ENCODE measurements at regions not wholly inside any gene's neighbourhood (a gene's known extent, or its start where the extent isn't known, plus 50 kb on each side); places are given as distances from the start of the nearest gene placed in this dataset.
"Not testable (repeated sequence)": the region's sequence is repeated elsewhere in the genome, so short reads cannot be mapped to it uniquely, and the experiment has no call there.

DNA sequence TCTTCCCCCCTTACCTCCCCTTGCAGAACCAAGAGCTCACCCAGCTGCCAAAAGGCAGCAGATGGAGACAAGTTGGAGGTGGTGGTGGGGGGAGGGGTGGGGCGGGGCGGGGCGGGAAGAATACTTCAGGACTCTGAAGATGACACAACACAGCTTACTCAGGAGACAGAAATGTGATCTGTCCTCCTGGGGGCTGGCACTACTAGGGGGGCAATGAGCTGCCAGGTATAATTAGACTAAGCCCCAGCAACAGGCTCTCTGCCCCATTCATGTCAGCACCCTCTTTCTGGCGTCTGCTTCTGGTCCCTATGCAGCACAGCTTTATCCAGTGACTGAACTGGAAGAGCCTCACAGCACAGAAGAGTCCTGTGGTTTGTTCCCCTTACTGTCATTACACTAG is 407.0 kb downstream of the MED13L start:
- H3K4me3 ChIP-seq (ENCODE audit: low read depth, low read length) = no peak overlapping the region
- TF ChIP-seq, protein P1, sequence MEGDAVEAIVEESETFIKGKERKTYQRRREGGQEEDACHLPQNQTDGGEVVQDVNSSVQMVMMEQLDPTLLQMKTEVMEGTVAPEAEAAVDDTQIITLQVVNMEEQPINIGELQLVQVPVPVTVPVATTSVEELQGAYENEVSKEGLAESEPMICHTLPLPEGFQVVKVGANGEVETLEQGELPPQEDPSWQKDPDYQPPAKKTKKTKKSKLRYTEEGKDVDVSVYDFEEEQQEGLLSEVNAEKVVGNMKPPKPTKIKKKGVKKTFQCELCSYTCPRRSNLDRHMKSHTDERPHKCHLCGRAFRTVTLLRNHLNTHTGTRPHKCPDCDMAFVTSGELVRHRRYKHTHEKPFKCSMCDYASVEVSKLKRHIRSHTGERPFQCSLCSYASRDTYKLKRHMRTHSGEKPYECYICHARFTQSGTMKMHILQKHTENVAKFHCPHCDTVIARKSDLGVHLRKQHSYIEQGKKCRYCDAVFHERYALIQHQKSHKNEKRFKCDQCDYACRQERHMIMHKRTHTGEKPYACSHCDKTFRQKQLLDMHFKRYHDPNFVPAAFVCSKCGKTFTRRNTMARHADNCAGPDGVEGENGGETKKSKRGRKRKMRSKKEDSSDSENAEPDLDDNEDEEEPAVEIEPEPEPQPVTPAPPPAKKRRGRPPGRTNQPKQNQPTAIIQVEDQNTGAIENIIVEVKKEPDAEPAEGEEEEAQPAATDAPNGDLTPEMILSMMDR (IDR thresholded peaks at IDR 0.05; ENCODE audit: control insufficient read depth, extremely low read depth, insufficient read depth) = no peak
- DNase-seq (ENCODE audit: low read depth) = no peak

- DNase-seq (ENCODE audit: low read depth) = no peak
- no peak overlapping the region for H3K4me3 ChIP-seq (ENCODE audit: low read depth, low read length)
- TF ChIP-seq, protein P1 (IDR thresholded peaks at IDR 0.05; ENCODE audit: control insufficient read depth, extremely low read depth, insufficient read depth) = no peak
Observed at GRCh38 chr12:115870021-115870420, 407.5 kb downstream of the MED13L start.

DNA sequence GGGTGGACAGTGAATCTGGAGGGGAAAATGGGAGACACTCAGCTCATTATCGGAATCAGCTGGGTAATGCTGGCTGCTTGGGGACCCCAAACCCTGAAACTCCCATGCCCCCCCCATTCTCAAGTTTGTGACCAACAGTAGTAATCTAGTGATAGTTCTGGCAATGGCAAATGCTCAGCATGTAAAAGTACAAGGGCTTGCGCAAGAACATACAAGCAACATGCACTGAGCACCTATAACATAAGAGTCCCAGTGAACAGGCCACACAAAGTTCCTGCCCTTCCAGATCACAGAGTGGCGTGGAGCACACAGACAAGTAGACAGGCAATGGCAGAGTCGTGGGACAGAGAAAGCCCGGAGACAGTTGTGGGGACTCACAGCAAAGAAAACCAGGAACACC is 407.9 kb downstream of the MED13L start:
- no peak for DNase-seq (ENCODE audit: low read depth)
- TF ChIP-seq, protein P1 (IDR thresholded peaks at IDR 0.05; ENCODE audit: control insufficient read depth, extremely low read depth, insufficient read depth) = no peak
- no peak overlapping the region for H3K4me3 ChIP-seq (ENCODE audit: low read depth, low read length)

GRCh38 chr12:115868624-115869023 is 408.9 kb downstream of the MED13L start:
- H3K4me3 ChIP-seq (ENCODE audit: low read depth, low read length) = no peak overlapping the region
- TF ChIP-seq, protein P1 (IDR thresholded peaks at IDR 0.05; ENCODE audit: control insufficient read depth, extremely low read depth, insufficient read depth) = no peak
- no peak for DNase-seq (ENCODE audit: low read depth)

DNA sequence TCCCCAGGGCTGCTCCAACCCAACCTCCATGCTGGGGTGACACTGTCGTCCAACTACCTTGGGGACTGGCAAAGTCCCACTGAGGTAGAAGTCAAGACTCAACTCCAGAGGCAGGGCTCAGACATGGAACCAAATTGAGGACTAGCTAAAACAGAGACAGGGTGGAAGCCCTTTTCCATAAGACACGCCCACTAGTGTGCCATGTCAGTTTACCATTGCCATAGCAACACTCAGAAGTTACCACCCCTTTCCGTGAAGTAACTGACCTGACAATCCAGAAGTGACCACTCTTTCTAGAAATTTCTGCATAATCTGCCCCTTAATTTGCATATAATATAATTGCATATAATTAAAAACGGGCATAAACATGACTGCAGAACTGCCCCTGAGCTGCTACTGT is 409.6 kb downstream of the MED13L start:
- TF ChIP-seq, protein P1 (IDR thresholded peaks at IDR 0.05; ENCODE audit: control insufficient read depth, extremely low read depth, insufficient read depth) = no peak
- no peak for DNase-seq (ENCODE audit: low read depth)
- no peak overlapping the region for H3K4me3 ChIP-seq (ENCODE audit: low read depth, low read length)

DNA sequence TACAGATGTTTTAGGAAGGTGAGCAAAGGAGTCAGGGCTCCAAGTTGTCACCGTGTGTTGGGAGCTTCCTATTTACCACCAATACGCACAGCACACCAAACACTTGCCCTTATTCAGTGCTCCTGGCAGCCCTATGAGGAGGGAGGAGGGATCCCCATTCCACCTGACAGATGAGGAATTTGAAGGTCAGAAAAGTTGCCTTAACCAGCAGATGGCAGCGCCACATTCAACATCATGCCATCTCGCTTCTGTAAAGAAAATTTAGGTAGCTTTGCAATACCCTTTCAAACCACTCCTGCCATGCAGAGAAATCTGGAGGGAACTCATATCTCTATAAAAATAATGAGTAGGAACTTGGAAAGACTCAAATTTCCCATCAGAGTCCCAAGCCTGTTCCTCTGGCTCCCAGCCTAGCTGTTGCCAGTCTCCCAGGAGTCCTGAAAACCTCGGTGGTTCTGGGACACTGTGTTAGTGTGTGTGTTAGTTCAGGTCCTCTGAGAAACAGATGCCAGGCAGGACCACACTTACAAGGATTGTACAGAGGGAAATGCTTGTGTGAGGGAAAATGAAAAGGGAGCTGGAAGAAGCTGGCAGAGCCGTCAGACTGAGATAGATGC is 410.5 kb downstream of the MED13L start:
- TF ChIP-seq, protein P1 (IDR thresholded peaks at IDR 0.05; ENCODE audit: control insufficient read depth, extremely low read depth, insufficient read depth) = peak; percentile 70
- DNase-seq (ENCODE audit: low read depth) = peak; percentile 54
- no peak overlapping the region for H3K4me3 ChIP-seq (ENCODE audit: low read depth, low read length)

GRCh38 chr12:115866281-115866680 is 411.2 kb downstream of the MED13L start:
- not testable (repeated sequence) for DNase-seq (ENCODE audit: low read depth); H3K4me3 ChIP-seq (ENCODE audit: low read depth, low read length)
